Psoas muscle (tissue), 7 donors: ENCODE measurements at regions not wholly inside any gene's neighbourhood (a gene's known extent, or its start where the extent isn't known, plus 50 kb on each side); places are given as distances from the start of the nearest gene placed in this dataset.

Experiments
- ATAC-seq, 4 donors: fragments of 200-7000 bp; cut with Tn5 transposase; one replicate each; pipeline ENCODE4 v1.9.1; 2020; ENCODE audit warnings: moderate library complexity in 3 of 4, mild to moderate bottlenecking in 2 of 4
- DNase-seq, 2 donors: peaks; one replicate each; pipeline ENCODE4 v3.0.0-alpha.2; 2020
- H3K27ac ChIP-seq: fragments of 200-600 bp; one replicate; pipeline ENCODE4 v1.8.0; 2022
- H3K27me3 ChIP-seq, 3 donors: fragments of 200-600 bp in 1 of 3; one replicate each; pipeline versions ENCODE4 v1.6.1 to v1.8.0; 2013 to 2022; ENCODE audit warnings: low read length in 2 of 3, mild to moderate bottlenecking in 2 of 3, moderate library complexity in 1 of 3; ENCODE audit not compliant: insufficient read depth in 3 of 3
- H3K36me3 ChIP-seq, 2 donors: fragments of 200-600 bp in 1 of 2; one replicate each; pipeline versions ENCODE4 v1.6.1 to v1.8.0; 2013 to 2022; ENCODE audit warnings: low read depth in 1 of 2, mild to moderate bottlenecking in 1 of 2, moderate library complexity in 1 of 2; ENCODE audit not compliant: insufficient read depth in 1 of 2
- H3K4me1 ChIP-seq: fragments of 200-600 bp; one replicate; pipeline ENCODE4 v1.8.0; 2022
- H3K4me3 ChIP-seq: fragments of 200-600 bp; one replicate; pipeline ENCODE4 v1.8.0; 2022; ENCODE audit warnings: mild to moderate bottlenecking
- H3K9me3 ChIP-seq: fragments of 200-600 bp; one replicate; pipeline ENCODE4 v1.8.0; 2022
- CTCF ChIP-seq: fragments of 200-600 bp; IDR thresholded peaks from one replicate; pipeline ENCODE4 v1.8.0; 2022; ENCODE audit warnings: antibody characterized with exemption
- WGBS, 3 donors: extraction: QIAGEN DNeasy Blood & Tissue Kit; methylation state at CpG; one replicate each; pipeline versions ENCODE4 v1.1.6 to v1.1.7; 2013; 5-methylcytosine and 5-hydroxymethylcytosine counted together
- intact Hi-C, 2 donors: fragments of 100-400 bp; cut with DNase I; formaldehyde crosslinking; loops; one replicate each; pipeline versions ENCODE4 v1.11.0 to v1.14.2; 2022
- donor health status: healthy with polysubstance abuse.
- donor health status: DM: no; HTN: no; CAD: no; lungs with moderate emphysema.
- donor health status: Bipolar disorder and iron deficiency.
- donor health status: healthy.
- donor health status: DM: yes; HTN: yes; CAD: no.
- donor health status: DM: no; HTN: no; CAD: no.
- donor health status: DM: yes; HTN: yes; CAD: no.

- H3K27ac ChIP-seq = no peak overlapping the region
- H3K9me3 ChIP-seq = no peaks in the 10 kb centered on the region
- H3K27me3 ChIP-seq = no peaks in the 10 kb centered on the region
- DNase-seq = no peak
- no peak overlapping the region for H3K4me3 ChIP-seq
- TF ChIP-seq CTCF = no peak
- no peaks in the 10 kb centered on the region for H3K36me3 ChIP-seq
- intact Hi-C loops = no loop called here
- no peaks in the 10 kb centered on the region for H3K4me1 ChIP-seq
- no peak for ATAC-seq
- 81 to 90% (median 88%) methylated on average over 1 of the region's 1 CpG for WGBS, 3 donors
These were observed 1221.7 kb upstream of the ADGRL2 start for GRCh38 chr1:80579055-80579454.

GRCh38 chr1:80566867-80567266 is 1233.9 kb upstream of the ADGRL2 start:
- Histone ChIP-seq H3K4me1 (no peaks in the 10 kb centered on the region), H3K9me3 (no peaks in the 10 kb centered on the region), H3K36me3 (no peaks in the 10 kb centered on the region), H3K4me3 (no peak overlapping the region), H3K27me3 (no peaks in the 10 kb centered on the region), H3K27ac (no peak overlapping the region)
- no peak for DNase-seq
- TF ChIP-seq CTCF = no peak
- intact Hi-C loops = no loop called here
- WGBS, 3 donors = 23 to 25% (median 24%) methylated on average over 2 of the region's 2 CpGs
- no peak for ATAC-seq

- H3K27ac ChIP-seq = no peak overlapping the region
- H3K9me3 ChIP-seq = no peaks in the 10 kb centered on the region
- no peaks in the 10 kb centered on the region for H3K4me1 ChIP-seq
- TF ChIP-seq CTCF = no peak
- no peak for ATAC-seq
- no peaks in the 10 kb centered on the region for H3K27me3 ChIP-seq
- 80 to 97% (median 84%) methylated on average over 1 of the region's 1 CpG for WGBS, 3 donors
- H3K4me3 ChIP-seq = no peak overlapping the region
- no peaks in the 10 kb centered on the region for H3K36me3 ChIP-seq
- intact Hi-C loops = no loop called here
- DNase-seq = no peak
These were observed 1234.6 kb upstream of the ADGRL2 start for GRCh38 chr1:80566123-80566522.

- 36 to 50% (median 49%) methylated on average over 1 of the region's 1 CpG for WGBS, 3 donors
- no peak for TF ChIP-seq CTCF
- H3K27ac ChIP-seq = no peak overlapping the region
- no peak overlapping the region for H3K4me3 ChIP-seq
- DNase-seq (no peak), ATAC-seq (no peak)
- no peaks in the 10 kb centered on the region for H3K27me3 ChIP-seq
- no peaks in the 10 kb centered on the region for H3K9me3 ChIP-seq
- H3K36me3 ChIP-seq = no peaks in the 10 kb centered on the region
- intact Hi-C loops = no loop called here
- H3K4me1 ChIP-seq = no peaks in the 10 kb centered on the region
These were observed 1235.3 kb upstream of the ADGRL2 start for GRCh38 chr1:80565406-80565805.

- no peak for ATAC-seq
- no peak for DNase-seq
- Histone ChIP-seq H3K27me3 (peaks cover 0 to 2% (median 0%) of the 10 kb centered on the region in 3 donors), H3K27ac (no peak overlapping the region), H3K9me3 (no peaks in the 10 kb centered on the region), H3K36me3 (no peaks in the 10 kb centered on the region), H3K4me1 (no peaks in the 10 kb centered on the region), H3K4me3 (no peak overlapping the region)
- TF ChIP-seq CTCF = no peak
- intact Hi-C loops = no loop called here
- 60 to 72% (median 64%) methylated on average over 1 of the region's 1 CpG for WGBS, 3 donors
These were observed 1258.5 kb upstream of the ADGRL2 start for GRCh38 chr1:80542231-80542630.
